Hematopoietic multipotent progenitor cell treated with erythropoietin and hydrocortisone succinate and interleukin-3 and kit ligand, for 15 days (in vitro differentiated cells): ENCODE measurements at regions not wholly inside any gene's neighbourhood (a gene's known extent, or its start where the extent isn't known, plus 50 kb on each side); places are given as distances from the start of the nearest gene placed in this dataset.
"Not testable (repeated sequence)": the region's sequence is repeated elsewhere in the genome, so short reads cannot be mapped to it uniquely, and the experiment has no call there.

Source experiments
- DNase-seq: peaks from one replicate; pipeline ENCODE4 v3.0.0-alpha.2; 2015; ENCODE audit warnings: low spot score

DNA sequence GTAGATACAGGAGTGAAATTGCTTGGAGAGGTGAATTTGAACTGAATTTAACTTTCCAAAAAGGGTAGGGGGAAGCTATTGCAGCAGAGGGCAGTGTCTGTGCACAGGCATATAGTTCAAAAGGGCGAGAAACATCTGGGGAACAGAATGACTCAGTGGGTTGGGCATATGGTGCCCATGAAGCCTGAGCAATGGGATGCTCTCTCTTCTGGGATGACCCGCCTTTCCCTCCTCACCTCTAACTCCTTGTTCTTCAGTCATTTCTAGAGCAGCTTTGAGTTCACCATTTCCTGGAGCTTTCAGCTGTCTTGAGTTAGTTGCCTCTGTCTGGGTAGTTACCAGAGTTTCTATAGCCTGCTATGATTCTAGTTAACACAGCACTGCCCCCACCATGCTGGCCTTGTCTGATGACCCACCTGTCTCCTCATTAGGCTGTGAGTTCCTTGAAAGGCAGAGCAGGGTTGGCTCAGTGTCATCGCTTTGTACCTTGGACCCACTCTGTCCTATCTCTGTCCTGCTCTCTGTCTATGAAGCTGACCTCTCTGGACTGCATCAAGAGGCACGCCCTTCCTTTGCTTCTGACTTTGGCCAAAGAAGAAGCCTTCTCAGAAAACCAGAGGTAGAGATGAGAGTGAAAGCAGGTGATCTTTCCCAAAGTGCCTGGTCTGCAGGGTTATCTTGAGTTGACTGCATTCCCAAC lies 299.6 kb upstream of the KLF4 start:
- DNase-seq, result no peak

DNA sequence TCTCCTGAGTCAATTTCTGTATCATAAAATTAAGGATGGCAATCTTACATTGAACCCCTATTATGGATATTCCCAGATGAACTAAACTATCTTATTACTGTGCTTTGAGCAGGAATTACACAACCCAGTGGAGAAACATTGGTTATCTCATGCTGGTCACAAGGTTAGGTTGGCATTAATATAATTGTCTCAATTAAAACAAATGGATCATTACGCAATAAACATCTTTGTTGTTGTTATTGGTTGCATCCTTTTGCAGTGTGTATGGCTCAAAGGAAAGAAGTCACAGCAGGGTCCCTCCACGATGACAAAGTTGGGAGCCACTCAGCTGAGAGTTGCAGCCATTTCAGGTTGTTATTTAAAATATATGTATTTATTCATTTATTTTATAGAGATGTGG lies 297.0 kb upstream of the KLF4 start:
- no peak for DNase-seq

DNA sequence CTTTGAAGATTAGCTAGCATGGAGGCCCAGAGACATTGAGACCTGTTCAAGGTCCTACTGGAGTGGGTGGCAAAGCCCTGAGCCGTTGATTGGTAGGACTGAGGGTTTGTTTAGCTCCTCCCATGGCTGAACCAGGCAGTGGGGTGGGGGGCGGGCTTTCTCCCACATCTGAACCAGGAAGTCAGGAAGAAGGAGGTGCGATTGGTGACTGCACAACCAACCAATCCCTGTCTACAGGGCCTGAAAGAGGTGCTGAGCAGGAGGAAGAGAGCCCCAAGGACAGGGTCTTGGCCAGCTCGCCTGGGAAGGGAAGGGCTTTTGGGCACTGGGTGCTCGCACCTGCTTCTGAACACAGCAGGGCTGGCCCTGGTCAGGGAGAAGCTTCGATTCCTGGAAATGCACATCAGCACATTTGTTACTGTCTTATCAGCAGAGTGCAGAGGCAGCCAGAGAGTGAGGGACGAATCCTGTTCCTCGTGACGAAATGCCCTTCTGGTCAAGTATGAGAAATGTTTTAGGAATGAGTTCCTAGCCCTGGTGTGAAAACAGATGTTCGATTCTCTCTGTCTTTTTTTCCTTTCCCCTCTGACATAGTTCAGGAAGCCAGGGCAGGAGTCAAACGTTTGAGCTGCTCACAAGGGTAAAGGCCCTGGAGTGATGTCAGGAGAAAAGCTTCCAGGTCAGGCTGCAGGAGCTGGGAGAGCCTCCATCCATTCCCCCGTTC lies 294.8 kb upstream of the KLF4 start:
- DNase-seq, result peak; percentile 86

DNA sequence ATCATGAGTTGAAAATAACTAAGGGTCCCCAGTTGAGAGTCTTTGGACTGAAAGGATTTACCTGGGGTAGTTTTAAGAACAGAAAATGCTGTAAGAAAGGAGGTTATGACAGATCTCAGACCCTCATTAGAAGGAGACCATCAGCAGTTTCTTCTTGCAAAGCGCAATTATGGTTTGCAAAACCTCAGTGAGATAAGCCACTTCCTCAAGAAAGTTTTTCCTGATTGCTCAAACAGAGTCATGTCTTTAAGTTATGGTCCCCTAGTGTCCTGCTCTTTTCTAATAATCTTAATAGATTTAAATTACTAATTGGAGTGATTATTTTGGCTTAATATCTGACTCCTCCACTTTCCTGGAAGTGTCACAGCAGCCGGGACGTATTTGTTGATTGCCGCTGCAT lies 293.2 kb upstream of the KLF4 start:
- no peak for DNase-seq

DNA sequence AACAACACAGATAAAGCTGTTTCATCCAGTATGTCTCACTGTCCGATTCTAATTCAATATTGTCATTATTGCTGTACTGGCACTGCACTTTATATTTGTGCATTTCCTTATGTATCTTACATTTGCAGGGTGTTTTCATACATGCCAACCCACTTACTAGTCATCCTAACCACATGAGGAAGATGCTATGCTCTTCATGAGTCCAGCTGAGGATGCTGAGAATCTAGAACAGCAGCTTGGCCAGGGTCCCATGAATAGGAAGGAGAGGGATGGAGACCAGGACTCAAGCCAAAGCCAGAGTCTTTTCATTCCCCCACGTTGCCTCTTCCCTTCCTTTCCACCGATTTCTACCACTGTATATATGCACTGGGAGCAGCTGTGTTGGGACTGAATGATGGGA lies 292.8 kb upstream of the KLF4 start:
- DNase-seq, result no peak

DNA sequence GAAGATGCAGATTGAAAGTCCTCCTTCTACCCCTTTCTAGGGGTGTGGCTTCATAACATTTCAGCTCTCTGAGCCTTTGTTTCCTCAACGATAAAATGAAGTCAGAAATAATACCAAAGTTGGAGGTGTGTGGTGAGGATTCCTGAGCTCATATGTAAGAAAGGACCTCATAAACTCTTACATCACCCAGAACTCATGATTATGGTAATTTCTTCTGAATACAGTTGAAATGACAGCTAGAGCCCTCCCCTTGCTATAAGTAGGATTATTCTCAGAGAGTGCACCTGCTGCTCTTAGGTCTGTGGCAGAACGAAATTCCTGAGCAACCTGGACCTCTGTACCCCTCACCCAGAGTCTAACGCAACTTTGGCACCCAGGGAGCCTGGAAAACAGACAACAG lies 291.4 kb upstream of the KLF4 start:
- DNase-seq, result no peak

DNA sequence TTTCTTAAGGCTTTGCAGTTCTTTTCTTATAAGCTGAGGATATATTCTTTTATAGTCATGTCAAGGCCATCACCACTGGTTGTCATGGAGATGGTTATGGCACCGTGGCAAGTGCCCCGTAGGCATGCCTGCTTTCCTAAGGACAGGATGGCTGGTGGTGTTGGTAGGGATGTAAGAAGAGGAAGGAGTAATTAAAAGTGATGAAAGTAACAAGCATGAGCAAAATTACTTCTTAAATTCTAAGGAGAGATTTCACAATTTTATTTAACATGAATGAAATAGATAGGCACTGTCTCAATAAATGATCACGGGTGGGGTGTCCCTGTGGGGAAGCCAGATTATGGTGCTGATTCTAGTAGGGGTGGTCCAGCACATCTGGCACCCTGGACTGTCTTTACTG lies 290.2 kb upstream of the KLF4 start:
- DNase-seq, result no peak

DNA sequence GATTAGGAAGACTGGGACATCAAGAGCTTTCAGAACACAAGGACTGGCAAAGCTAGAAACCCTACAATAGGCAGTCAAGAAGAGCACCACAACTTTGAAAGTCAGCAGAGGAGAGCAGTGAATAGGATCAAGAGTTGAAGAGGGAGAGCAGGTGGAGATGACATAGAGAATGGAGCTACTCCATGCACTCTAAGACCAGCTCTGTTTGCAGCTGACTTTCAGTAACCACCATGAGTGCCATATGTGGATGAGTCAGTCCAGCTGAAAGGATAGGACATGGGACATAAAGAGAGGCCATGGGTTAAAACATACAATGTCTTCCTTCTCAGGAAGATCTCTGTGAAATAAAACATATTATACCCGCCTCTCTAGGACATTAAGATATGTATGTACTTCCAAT lies 289.1 kb upstream of the KLF4 start:
- DNase-seq, result no peak

DNA sequence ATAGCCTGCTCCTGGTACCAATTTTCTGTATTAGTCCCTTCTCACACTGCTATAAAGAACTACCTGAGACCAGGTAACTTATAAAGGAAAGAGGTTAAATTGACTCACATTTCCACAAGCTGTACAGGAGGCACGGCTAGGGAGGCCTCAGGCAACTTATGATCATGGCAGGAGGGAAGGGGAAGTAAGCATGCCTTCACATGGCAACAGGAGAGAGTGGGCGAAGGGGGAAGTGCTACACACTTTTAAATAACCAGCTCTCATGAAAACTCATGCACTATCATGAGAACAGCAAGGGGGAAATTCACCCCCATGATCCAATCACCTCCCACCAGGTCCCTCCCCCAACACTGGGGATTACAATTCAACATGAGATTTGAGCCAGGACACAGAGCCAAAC lies 284.5 kb upstream of the KLF4 start:
- DNase-seq, result not testable (repeated sequence)

DNA sequence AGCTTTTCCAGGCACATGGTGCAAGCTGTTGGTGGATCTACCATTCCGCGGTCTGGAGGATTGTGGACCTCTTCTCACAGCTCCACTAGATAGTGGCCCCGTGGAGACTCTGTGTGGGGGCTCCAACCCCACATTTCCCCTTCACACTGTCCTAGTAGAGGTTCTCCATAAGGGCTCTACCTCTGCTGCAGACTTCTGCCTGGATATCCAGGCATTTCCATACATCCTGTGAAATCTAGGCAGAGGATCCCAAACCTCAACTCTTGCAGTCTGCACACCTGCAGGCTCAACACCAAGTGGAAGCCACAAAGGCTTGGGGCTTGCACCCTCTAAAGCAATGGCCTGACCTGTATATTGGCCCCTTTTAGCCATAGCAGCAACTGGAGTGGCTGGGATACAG lies 283.4 kb upstream of the KLF4 start:
- DNase-seq, result no peak

DNA sequence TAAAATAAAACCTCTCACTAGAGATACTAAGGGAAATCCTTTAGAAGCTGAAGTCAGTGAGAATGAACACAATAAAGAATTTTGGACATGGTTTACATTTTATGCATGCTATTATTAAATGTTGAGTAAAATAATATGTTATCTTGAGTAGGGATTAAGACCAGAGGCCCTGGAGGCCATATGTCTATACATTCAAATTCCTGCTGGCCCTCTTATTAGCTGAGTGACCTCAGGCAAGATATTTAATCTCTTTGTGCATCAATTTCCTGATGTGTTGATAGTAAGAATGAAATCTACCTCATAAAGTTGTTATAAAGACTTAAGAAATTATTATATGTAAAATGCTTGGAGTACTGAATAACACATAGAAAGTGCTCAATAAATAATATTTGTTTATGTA lies 281.1 kb upstream of the KLF4 start:
- no peak for DNase-seq

DNA sequence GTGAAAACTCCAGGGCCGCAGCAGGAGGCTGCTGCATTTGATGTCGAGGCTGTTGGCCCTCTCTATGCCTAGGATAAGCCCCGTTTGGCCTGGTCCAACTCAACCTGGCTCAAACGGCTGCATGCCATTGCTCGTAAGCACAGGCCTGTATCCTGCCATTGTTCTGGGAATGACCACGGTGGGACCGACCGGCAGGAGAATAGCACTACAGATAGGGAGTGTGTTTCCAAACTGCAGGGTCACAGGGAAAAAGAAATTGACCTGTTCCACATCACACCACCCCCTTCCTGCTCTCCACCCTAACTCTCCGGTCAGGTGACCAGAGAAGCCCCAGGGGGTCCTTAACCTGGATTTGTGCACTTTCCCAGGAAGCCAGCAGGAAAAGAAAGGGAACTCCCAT lies 278.7 kb upstream of the KLF4 start:
- no peak for DNase-seq

DNA sequence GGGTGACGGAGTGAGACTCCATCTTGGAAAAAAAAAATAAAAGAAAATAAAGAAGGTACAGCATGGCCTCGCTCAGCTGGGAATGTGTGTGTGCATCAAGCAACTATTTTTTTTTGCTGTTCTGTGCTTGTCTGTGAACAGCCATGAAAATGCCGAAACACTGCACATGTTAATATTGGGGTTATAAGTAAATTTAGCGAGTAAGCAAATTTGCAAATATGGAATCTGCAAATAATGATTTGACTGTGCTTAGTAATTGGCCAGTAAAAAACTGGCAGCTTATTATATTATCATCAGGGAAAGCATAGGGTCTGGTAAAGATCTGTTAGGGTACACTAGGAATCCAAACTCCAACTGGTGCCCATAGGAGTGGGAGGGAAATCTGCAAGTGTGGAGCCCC lies 278.1 kb upstream of the KLF4 start:
- DNase-seq, result no peak

DNA sequence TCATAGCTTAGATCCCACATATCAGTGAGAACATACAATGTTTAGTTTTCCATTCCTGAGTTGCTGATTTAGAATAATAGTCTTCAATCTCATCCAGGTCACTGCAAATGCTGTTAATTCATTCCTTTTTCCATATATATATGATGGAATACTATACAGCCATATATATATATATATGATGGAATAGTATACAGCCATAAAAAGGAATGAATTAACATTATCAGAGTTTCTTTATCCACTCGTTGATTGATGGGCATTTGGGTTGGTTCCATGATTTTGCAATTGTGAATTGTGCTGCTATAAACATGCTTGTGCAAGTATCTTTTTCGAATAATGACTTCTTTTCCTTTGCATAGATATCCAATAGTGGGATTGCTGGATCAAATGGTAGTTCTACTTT lies 273.9 kb upstream of the KLF4 start:
- not testable (repeated sequence) for DNase-seq

DNA sequence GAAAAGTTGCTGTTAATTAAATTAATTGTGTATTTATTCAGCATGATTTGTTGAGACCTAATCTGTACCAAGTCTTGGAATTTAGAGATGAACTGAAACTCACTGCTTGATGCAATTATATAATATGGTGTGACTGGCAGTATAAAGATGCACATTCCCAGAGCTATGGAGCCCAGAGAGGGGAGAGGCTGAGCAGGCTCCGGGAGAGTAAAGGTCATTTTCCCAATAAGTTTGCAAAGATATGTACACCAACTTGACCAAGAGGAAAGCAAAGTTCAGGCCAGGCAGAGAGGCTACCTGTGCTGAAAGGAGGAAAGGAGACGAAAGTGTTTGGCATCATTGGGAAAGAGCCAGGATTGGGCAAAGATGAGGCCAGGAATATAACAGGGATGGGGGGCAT lies 271.7 kb upstream of the KLF4 start:
- no peak for DNase-seq

DNA sequence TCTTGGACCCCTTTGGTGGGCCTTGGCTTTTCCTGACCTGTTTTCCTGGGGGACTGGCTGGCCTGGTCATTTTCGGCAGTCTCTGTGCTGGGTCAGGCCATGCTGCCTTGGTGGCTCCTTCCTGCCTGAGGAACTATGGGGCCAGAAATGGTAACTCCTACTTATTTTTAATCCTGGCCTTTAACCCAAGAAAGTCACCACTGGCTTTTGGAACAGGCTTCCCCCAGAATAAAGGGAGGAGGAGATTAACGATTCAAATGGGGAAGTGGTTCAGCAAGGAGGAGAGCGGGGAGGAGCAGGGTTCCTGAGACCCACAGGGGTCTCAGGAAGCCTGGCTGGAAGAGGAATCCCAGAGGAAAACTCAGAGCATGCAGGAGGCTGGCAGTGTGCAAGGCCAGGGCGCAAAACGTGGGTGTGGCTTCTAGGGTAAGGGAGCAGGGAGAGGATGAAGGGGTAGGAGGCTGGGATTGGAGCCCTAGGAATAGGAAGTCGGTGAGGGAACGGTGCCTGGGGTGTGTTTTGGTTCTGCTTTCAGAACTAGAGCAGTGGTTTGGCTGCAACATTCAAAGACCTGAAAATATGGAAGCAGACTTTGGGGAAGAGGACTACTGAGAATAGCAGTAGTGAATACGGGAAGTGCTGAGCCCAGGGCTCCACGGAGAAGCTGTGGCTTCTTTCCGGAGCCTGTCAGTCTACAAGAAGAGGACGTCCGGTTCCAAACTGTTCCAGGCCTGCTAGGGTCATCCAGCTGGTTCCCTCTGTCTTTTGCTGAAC lies 271.1 kb upstream of the KLF4 start:
- no peak for DNase-seq

DNA sequence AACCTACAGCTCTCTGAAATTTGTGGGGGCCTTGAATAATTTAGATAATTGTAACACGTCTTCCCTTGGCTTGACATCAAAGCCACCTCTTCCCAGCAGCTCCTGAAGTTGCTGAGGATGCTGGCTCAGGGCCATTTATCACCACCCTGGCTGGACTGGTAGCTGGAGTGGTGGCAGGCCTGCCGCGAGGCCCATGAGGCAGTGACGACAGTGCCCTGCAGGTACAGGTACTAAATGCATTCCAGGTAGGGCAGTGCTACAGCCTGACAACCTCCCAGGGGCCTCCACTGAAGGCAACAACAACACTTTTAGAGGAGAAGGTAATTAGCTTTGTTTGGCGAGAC lies 270.2 kb upstream of the KLF4 start:
- no peak for DNase-seq

DNA sequence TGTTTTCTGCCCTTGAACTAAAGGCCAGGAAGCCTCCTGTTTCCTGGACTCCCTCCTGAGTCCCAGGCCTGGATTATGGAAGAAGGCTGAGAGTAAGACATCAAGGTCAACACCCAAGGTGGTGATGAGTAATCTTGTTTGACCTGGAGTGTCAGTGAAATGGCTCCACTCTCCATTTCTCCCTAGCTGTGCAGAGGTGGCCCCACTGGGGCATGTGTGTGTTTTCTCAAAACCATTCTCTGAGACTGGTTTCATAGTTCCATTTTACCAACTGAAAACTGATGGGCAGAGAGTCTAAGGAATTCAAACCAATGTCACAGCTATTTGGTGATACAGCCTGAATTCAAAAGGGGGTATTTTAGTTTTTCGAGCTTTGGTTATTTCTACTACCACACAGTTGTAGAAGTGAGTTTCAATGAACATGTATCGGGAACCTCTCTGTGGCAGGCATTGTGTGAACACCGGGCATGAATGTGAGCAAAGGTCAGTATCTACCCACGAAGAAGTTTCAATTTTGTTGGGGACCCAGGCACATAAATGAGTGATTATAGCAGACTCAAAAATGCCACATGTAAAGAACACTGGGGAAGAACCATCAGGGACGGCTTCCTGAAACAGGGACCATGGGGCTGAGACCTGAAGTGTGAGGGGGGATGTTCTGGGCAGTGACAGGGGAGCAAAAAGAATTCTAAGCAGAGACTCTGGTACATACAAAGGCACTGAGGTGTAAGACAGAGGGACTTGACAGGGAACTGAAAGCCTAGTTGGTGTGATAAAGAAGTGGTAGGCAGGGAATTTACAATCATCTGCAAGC lies 269.6 kb upstream of the KLF4 start:
- no peak for DNase-seq

DNA sequence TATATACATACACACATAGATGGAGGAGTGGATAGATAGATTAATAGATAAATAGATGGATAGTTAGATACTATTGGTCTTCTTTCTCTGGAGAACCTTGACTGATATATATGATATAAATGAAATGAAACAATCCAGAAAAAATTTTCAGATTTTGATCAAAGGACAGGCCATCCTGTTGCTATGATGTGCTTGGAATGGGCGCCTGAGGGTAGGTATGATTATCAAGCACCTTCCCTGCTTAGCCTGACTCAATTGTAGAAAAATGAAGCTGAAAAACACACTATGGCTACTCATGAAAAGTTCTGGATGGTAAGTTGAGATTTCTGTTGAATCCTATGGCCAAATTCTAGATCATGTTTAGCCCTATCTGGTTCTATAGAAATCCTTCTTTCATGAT lies 266.5 kb upstream of the KLF4 start:
- DNase-seq, result no peak

DNA sequence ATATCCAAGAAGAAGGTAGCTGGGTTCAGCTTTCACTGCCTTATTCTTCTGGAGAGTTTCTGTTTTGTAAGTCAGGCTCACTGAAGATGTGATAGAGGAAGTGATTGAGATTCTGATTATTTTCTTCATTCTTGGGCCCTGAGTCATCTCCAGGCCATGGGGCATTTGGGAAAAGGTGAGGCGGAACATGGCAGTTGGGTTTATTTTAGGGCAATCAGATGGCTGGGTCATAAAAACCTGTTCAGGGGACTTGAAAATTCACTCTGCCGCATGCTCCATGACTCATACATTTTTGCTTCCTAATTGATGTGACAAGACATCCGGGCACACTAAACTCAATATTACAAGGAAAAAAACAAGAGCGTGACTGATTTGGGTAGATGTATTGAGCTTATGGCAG lies 265.7 kb upstream of the KLF4 start:
- DNase-seq, result no peak

DNA sequence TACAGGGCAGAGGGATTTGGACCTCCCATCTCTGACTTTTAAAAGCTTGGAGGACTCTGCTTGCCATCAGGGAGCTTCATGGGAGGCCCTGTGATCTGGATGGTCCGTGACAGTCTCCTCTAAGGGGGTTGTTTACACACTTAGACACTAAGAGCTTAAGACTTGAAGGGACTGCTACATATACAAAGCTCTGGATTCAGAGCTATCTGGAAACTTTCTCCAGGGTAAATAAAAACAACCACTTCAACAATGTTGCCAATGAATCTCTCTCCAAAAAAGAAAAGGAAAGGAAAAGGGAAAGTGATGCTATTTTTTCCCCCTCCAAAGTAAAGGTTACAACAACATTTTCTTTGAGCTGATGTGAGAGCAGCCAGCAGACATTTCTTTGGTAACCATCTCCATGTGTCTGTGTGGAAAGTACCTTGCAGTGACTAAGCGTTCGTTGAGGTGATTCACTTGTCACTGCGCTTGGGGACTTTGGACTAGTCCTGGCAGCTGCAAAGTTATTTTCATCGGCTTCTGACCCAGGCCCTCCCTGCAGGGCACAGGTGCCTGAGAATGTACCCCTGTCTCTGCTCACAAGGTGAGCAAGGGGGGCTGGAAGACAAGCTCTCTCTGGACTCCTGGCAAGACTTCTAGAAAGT lies 262.1 kb upstream of the KLF4 start:
- no peak for DNase-seq
